OCI-LY3 (cell line): ENCODE measurements at regions not wholly inside any gene's neighbourhood (a gene's known extent, or its start where the extent isn't known, plus 50 kb on each side); places are given as distances from the start of the nearest gene placed in this dataset.

Experiments
- H2AFZ ChIP-seq: fragments of 200-600, 300-600 bp; shearing (Covaris generic); 2 replicates; pipeline ENCODE4 v1.6.0; 2014; ENCODE audit warnings: antibody characterized with exemption, low read depth, low read length
- H3K27ac ChIP-seq: fragments of 200-600, 300-600 bp; sonication (generic); 2 replicates; pipeline ENCODE4 v1.5.1; 2014; ENCODE audit warnings: mild to moderate bottlenecking, low read length, moderate library complexity, mixed read lengths
- H3K27me3 ChIP-seq: fragments of 200-600, 300-600 bp; sonication (generic); 2 replicates; pipeline ENCODE4 v1.6.1; 2014; ENCODE audit warnings: low read depth, low read length, mixed read lengths
- H3K36me3 ChIP-seq: fragments of 200-600, 300-600 bp; sonication (generic); replicated peaks from 2 replicates; pipeline ENCODE3; 2014; ENCODE audit warnings: low read depth, low read length, mixed read lengths
- H3K4me1 ChIP-seq: fragments of 300-600, 200-600 bp; sonication (generic); 2 replicates; pipeline ENCODE4 v1.6.1; 2014; ENCODE audit warnings: low read length, mixed read lengths
- H3K4me2 ChIP-seq: fragments of 200-600, 300-600 bp; sonication (generic); 2 replicates; pipeline ENCODE4 v1.6.1; 2014; ENCODE audit warnings: low read length, mixed read lengths
- H3K4me3 ChIP-seq: fragments of 300-600, 200-600 bp; sonication (generic); 2 replicates; pipeline ENCODE4 v1.5.1; 2014; ENCODE audit warnings: antibody characterized with exemption, mild to moderate bottlenecking, low read length, moderate library complexity
- H3K79me2 ChIP-seq: fragments of 300-600, 200-600 bp; shearing (Covaris generic); 2 replicates; pipeline ENCODE4 v1.6.1; 2014; ENCODE audit warnings: mild to moderate bottlenecking, low read length, mixed read lengths
- H3K9ac ChIP-seq: fragments of 300-600, 200-600 bp; shearing (Covaris generic); 2 replicates; pipeline ENCODE4 v1.6.0; 2014; ENCODE audit warnings: mild to moderate bottlenecking, low read length, moderate library complexity
- H3K9me3 ChIP-seq: fragments of 200-600, 300-600 bp; shearing (Covaris generic); 2 replicates; pipeline ENCODE4 v1.6.1; 2014; ENCODE audit warnings: low read length, mixed read lengths; ENCODE audit not compliant: insufficient read depth
- H4K20me1 ChIP-seq: fragments of 200-600, 300-600 bp; sonication (generic); 2 replicates; pipeline ENCODE4 v1.6.1; 2016; ENCODE audit warnings: low read length, mixed read lengths; ENCODE audit not compliant: insufficient read depth
- CTCF ChIP-seq: fragments of 200-600, 300-600 bp; sonication (generic); IDR thresholded peaks from 2 replicates; pipeline ENCODE4 v1.5.1; 2014; ENCODE audit warnings: antibody characterized with exemption, low read length, low read depth
- EZH2phosphoT487 ChIP-seq: fragments of 200-600 bp; shearing (Covaris generic); IDR thresholded peaks from 2 replicates; pipeline ENCODE4 v1.6.1; 2018; ENCODE audit warnings: antibody characterized with exemption, mixed run types, low read depth

- Histone ChIP-seq H3K9ac (no peak overlapping the region), H3K36me3 (no peaks in the 10 kb centered on the region), H3K4me1 (no peaks in the 10 kb centered on the region), H3K27me3 (no peaks in the 10 kb centered on the region), H4K20me1 (no peaks in the 10 kb centered on the region), H3K4me2 (no peak overlapping the region), H3K9me3 (no peaks in the 10 kb centered on the region), H3K79me2 (no peaks in the 10 kb centered on the region), H3K4me3 (no peak overlapping the region), H3K27ac (no peak overlapping the region), H2AFZ (no peak overlapping the region)
- TF ChIP-seq EZH2phosphoT487 (no peak), CTCF (no peak)
These were observed 163.8 kb upstream of the KLF6 start for GRCh38 chr10:3948843-3949242.

- Histone ChIP-seq H3K4me2 (no peak overlapping the region), H3K4me3 (no peak overlapping the region), H4K20me1 (no peaks in the 10 kb centered on the region), H3K9ac (no peak overlapping the region), H3K27ac (no peak overlapping the region), H3K36me3 (no peaks in the 10 kb centered on the region), H3K79me2 (no peaks in the 10 kb centered on the region), H2AFZ (no peak overlapping the region), H3K4me1 (no peaks in the 10 kb centered on the region), H3K27me3 (no peaks in the 10 kb centered on the region), H3K9me3 (no peaks in the 10 kb centered on the region)
- TF ChIP-seq CTCF: no peak
- no peak for TF ChIP-seq EZH2phosphoT487
These were observed 161.5 kb upstream of the KLF6 start for GRCh38 chr10:3946234-3947229.

- Histone ChIP-seq H3K4me1 (no peaks in the 10 kb centered on the region), H3K9ac (no peak overlapping the region), H3K9me3 (no peaks in the 10 kb centered on the region), H3K27ac (no peak overlapping the region), H4K20me1 (no peaks in the 10 kb centered on the region), H2AFZ (no peak overlapping the region), H3K27me3 (no peaks in the 10 kb centered on the region), H3K36me3 (no peaks in the 10 kb centered on the region), H3K4me3 (no peak overlapping the region), H3K4me2 (no peak overlapping the region), H3K79me2 (no peaks in the 10 kb centered on the region)
- no peak for TF ChIP-seq EZH2phosphoT487
- TF ChIP-seq CTCF: no peak
These were observed 160.0 kb upstream of the KLF6 start for GRCh38 chr10:3945026-3945425.

- H3K27ac ChIP-seq: no peak overlapping the region
- H4K20me1 ChIP-seq: no peaks in the 10 kb centered on the region
- no peaks in the 10 kb centered on the region for H3K79me2 ChIP-seq
- no peak overlapping the region for H3K4me3 ChIP-seq
- H3K9me3 ChIP-seq: no peaks in the 10 kb centered on the region
- no peaks in the 10 kb centered on the region for H3K27me3 ChIP-seq
- TF ChIP-seq CTCF (no peak), EZH2phosphoT487 (no peak)
- H3K9ac ChIP-seq: no peak overlapping the region
- no peak overlapping the region for H2AFZ ChIP-seq
- no peak overlapping the region for H3K4me2 ChIP-seq
- no peaks in the 10 kb centered on the region for H3K4me1 ChIP-seq
- H3K36me3 ChIP-seq: no peaks in the 10 kb centered on the region
These were observed 159.6 kb upstream of the KLF6 start for GRCh38 chr10:3944591-3944990.
